ENCODE measurements at regions not wholly inside any gene's neighbourhood (a gene's known extent, or its start where the extent isn't known, plus 50 kb on each side); places are given as distances from the start of the nearest gene placed in this dataset.
"Not testable (repeated sequence)": the region's sequence is repeated elsewhere in the genome, so short reads cannot be mapped to it uniquely, and the experiment has no call there.

DNA sequence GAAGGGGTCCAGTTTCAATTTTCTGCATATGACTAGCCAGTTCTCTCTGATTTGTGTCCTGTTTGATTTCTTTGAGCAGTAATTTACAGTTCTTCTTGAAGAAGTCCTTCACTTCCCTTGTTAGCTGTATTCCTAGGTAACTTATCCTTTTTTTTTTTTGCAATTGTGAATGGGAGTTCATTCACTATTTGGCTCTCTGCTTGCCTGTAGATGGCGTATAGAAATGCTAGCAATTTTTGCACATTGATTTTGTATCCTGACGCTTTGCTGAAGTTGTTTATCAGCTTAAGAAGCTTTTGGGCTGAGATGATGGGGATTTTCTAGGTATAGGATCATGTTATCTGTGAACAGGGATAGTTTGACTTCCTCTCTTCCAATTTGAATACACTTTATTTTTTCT is 77.6 kb upstream of the NID2 start:
- CTCF ChIA-PET: no interaction called here

DNA sequence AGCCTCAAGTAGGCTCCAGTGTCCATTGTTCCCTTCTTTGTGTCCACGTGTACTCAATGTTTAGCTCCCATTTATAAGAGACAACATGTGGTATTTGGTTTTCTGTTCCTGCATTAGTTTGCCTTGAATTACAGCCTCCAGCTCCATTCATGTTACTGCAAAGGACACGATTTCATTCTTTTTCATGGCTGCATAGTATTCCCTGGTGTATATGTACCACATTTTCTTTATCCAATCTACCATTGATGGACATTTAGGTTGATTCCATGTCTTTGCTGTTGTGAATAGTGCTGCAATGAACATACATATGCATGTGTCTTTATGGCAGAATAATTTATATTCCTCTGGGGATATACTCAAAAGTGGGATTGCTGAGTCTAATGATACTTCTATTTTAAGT is 75.2 kb upstream of the NID2 start:
- WGBS (ENCODE audit: insufficient coverage, insufficient replicate concordance, low lambda C conversion rate, missing lambda C conversion rate): 39% methylated on average over 2 of the region's 2 CpGs
- SMC1A ChIA-PET (ENCODE audit: uncharacterized antibody, unreplicated experiment); H3K27ac ChIP-seq (ENCODE audit: control insufficient read depth, insufficient read depth); H4K20me1 ChIP-seq (ENCODE audit: control insufficient read depth, insufficient read depth); H3K27me3 ChIP-seq (replicated peaks in 1 of 2; ENCODE audit: control insufficient read depth in 2 of 2, insufficient read depth in 2 of 2, low read length in 1 of 2); H3K4me3 ChIP-seq; H3K36me3 ChIP-seq (ENCODE audit: control insufficient read depth in 2 of 2, insufficient read depth in 2 of 2, low read length in 1 of 2); H3K9ac ChIP-seq (ENCODE audit: control insufficient read depth, insufficient read depth, low read length); H3K79me2 ChIP-seq (ENCODE audit: control insufficient read depth, insufficient read depth, low read length); in situ Hi-C loops (cut with MboI); H3K4me2 ChIP-seq (ENCODE audit: control insufficient read depth, insufficient read depth); H2AFZ ChIP-seq (ENCODE audit: control insufficient read depth, low read depth, low read length); ATAC-seq; DNase-seq (ENCODE audit: low read depth, low spot score); intact Hi-C loops (cut with micrococcal nuclease; ENCODE audit: unreplicated experiment); H3K9me3 ChIP-seq (replicated peaks; ENCODE audit: control insufficient read depth, insufficient read depth, low read length); H3K4me1 ChIP-seq (ENCODE audit: control insufficient read depth, insufficient read depth, low read length); POLR2A ChIA-PET; FAIRE-seq; RAD21 ChIA-PET (ENCODE audit: unreplicated experiment); BruUV-seq (replicated peaks); CTCF ChIA-PET: not testable (repeated sequence)

More for the DNA sequence above, 77.6 kb upstream of the NID2 start:
- TF ChIP-seq EGR1 (IDR thresholded peaks at IDR 0.05; ENCODE audit: borderline replicate concordance in 1 of 2, low read depth in 2 of 2, low read length in 2 of 2): no peak
- ChIA-PET SMC1A (ENCODE audit: uncharacterized antibody, unreplicated experiment) (interaction anchor here (0.6 to 1.0 kb wide), 2 partner anchors 124 to 405 kb away, joined by 3 to 4 read pairs; no protein-coding TSS in a partner anchor), RAD21 (ENCODE audit: unreplicated experiment) (no interaction called here), POLR2A (no interaction called here)
- H3K4me2 ChIP-seq (ENCODE audit: control insufficient read depth, insufficient read depth): no peak overlapping the region
- WGBS (ENCODE audit: insufficient coverage, insufficient replicate concordance, low lambda C conversion rate, missing lambda C conversion rate): 0% methylated on average over 1 of the region's 2 CpGs
- in situ Hi-C loops (cut with MboI): no loop called here
- DNase-seq (ENCODE audit: low read depth, low spot score) (no peak), FAIRE-seq (no peak), ATAC-seq (no peak)
- no peak overlapping the region for H3K27ac ChIP-seq (ENCODE audit: control insufficient read depth, insufficient read depth)
- no peaks in the 10 kb centered on the region for H4K20me1 ChIP-seq (ENCODE audit: control insufficient read depth, insufficient read depth)
- no peaks in the 10 kb centered on the region for H3K4me1 ChIP-seq (ENCODE audit: control insufficient read depth, insufficient read depth, low read length)
- BruUV-seq (replicated peaks): no TSS peak
- H3K27me3 ChIP-seq (replicated peaks in 1 of 2; ENCODE audit: control insufficient read depth in 2 of 2, insufficient read depth in 2 of 2, low read length in 1 of 2): no peaks in the 10 kb centered on the region
- no peak overlapping the region for H3K4me3 ChIP-seq
- H3K9ac ChIP-seq (ENCODE audit: control insufficient read depth, insufficient read depth, low read length): no peak overlapping the region
- no peaks in the 10 kb centered on the region for H3K36me3 ChIP-seq (ENCODE audit: control insufficient read depth in 2 of 2, insufficient read depth in 2 of 2, low read length in 1 of 2)
- H3K9me3 ChIP-seq (replicated peaks; ENCODE audit: control insufficient read depth, insufficient read depth, low read length): no peaks in the 10 kb centered on the region
- H2AFZ ChIP-seq (ENCODE audit: control insufficient read depth, low read depth, low read length): no peak overlapping the region
- intact Hi-C loops (cut with micrococcal nuclease; ENCODE audit: unreplicated experiment): no loop called here
- no peaks in the 10 kb centered on the region for H3K79me2 ChIP-seq (ENCODE audit: control insufficient read depth, insufficient read depth, low read length)

DNA sequence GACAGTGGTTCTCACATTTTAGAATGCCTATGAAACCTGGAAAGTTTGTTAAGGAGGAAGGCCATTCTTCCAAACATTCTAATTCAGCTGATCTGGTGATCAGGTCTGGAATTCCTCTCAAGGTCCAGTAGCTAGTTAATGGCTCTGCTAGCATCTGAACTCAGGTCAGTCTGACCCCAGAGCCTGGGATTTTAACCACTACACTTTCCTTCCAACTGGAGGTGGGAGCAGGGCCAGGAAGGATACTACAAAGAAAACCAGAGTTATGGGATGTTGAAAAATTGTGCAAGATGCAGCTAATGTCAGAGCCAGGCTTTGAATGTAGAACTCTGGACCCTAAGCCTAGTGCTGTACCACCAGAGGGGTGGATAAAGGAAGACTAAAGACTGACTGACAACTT is 73.6 kb upstream of the NID2 start:
- BruUV-seq (replicated peaks): no TSS peak
- no peaks in the 10 kb centered on the region for H3K36me3 ChIP-seq (ENCODE audit: control insufficient read depth in 2 of 2, insufficient read depth in 2 of 2, low read length in 1 of 2)
- H3K27me3 ChIP-seq (replicated peaks in 1 of 2; ENCODE audit: control insufficient read depth in 2 of 2, insufficient read depth in 2 of 2, low read length in 1 of 2): no peaks in the 10 kb centered on the region
- no peak for FAIRE-seq
- no peak overlapping the region for H2AFZ ChIP-seq (ENCODE audit: control insufficient read depth, low read depth, low read length)
- no peaks in the 10 kb centered on the region for H3K4me1 ChIP-seq (ENCODE audit: control insufficient read depth, insufficient read depth, low read length)
- no peaks in the 10 kb centered on the region for H4K20me1 ChIP-seq (ENCODE audit: control insufficient read depth, insufficient read depth)
- RAD21 ChIA-PET (ENCODE audit: unreplicated experiment): no interaction called here
- H3K27ac ChIP-seq (ENCODE audit: control insufficient read depth, insufficient read depth): no peak overlapping the region
- SMC1A ChIA-PET (ENCODE audit: uncharacterized antibody, unreplicated experiment): no interaction called here
- no peak overlapping the region for H3K9ac ChIP-seq (ENCODE audit: control insufficient read depth, insufficient read depth, low read length)
- CTCF ChIA-PET: no interaction called here
- in situ Hi-C loops (cut with MboI): no loop called here
- DNase-seq (ENCODE audit: low read depth, low spot score): no peak
- no peak for ATAC-seq
- H3K79me2 ChIP-seq (ENCODE audit: control insufficient read depth, insufficient read depth, low read length): no peaks in the 10 kb centered on the region
- no peak overlapping the region for H3K4me3 ChIP-seq
- H3K9me3 ChIP-seq (replicated peaks; ENCODE audit: control insufficient read depth, insufficient read depth, low read length): no peaks in the 10 kb centered on the region
- intact Hi-C loops (cut with micrococcal nuclease; ENCODE audit: unreplicated experiment): no loop called here
- no peak overlapping the region for H3K4me2 ChIP-seq (ENCODE audit: control insufficient read depth, insufficient read depth)
- POLR2A ChIA-PET: no interaction called here
- no peak for TF ChIP-seq EGR1 (IDR thresholded peaks at IDR 0.05; ENCODE audit: borderline replicate concordance in 1 of 2, low read depth in 2 of 2, low read length in 2 of 2)
- TF ChIP-seq, protein P1, sequence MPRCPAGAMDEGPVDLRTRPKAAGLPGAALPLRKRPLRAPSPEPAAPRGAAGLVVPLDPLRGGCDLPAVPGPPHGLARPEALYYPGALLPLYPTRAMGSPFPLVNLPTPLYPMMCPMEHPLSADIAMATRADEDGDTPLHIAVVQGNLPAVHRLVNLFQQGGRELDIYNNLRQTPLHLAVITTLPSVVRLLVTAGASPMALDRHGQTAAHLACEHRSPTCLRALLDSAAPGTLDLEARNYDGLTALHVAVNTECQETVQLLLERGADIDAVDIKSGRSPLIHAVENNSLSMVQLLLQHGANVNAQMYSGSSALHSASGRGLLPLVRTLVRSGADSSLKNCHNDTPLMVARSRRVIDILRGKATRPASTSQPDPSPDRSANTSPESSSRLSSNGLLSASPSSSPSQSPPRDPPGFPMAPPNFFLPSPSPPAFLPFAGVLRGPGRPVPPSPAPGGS (IDR thresholded peaks at IDR 0.05; ENCODE audit: borderline replicate concordance, insufficient read depth, low read depth, low read length, poor library complexity, severe bottlenecking): no peak
- no peak for TF ChIP-seq HDAC6 (IDR thresholded peaks at IDR 0.05; ENCODE audit: unreplicated experiment)
- no peak for TF ChIP-seq IRF4 (IDR thresholded peaks at IDR 0.05; ENCODE audit: low read depth, low read length)
- no peak for TF ChIP-seq FOXM1 (IDR thresholded peaks at IDR 0.05; ENCODE audit: low read depth, low read length)
- no peak for TF ChIP-seq SMAD5 (IDR thresholded peaks at IDR 0.05; ENCODE audit: low read depth)
- no peak for TF ChIP-seq RB1 (IDR thresholded peaks at IDR 0.05; ENCODE audit: borderline replicate concordance)
- TF ChIP-seq POLR2AphosphoS5 (IDR thresholded peaks at IDR 0.05; ENCODE audit: low read length): no peak
- no peak for TF ChIP-seq JUND (IDR thresholded peaks at IDR 0.05; ENCODE audit: low read depth, low read length)
- TF ChIP-seq MEF2B (IDR thresholded peaks at IDR 0.05; ENCODE audit: partially characterized antibody, poor library complexity, severe bottlenecking): no peak
- TF ChIP-seq MXI1 (IDR thresholded peaks at IDR 0.05; ENCODE audit: low read depth, low read length): no peak
- no peak for TF ChIP-seq JUNB (IDR thresholded peaks at IDR 0.05)
